H9 (cell line): ENCODE measurements at regions not wholly inside any gene's neighbourhood (a gene's known extent, or its start where the extent isn't known, plus 50 kb on each side); places are given as distances from the start of the nearest gene placed in this dataset.

Experiments used
- DNase-seq: peaks from one replicate; pipeline ENCODE4 v3.0.0-alpha.2; 2017
- H2AFZ ChIP-seq: one replicate; pipeline ENCODE4 v1.6.1; 2013; ENCODE audit warnings: mild to moderate bottlenecking, low read length, control low read depth, moderate library complexity
- H2AK5ac ChIP-seq: 2 replicates; pipeline ENCODE4 v1.6.1; 2013; ENCODE audit warnings: low read length, control low read depth, mixed read lengths; ENCODE audit not compliant: insufficient read length
- H2BK120ac ChIP-seq: one replicate; pipeline ENCODE4 v1.6.1; 2013; ENCODE audit warnings: low read depth, mild to moderate bottlenecking, low read length, control low read depth, inconsistent platforms; ENCODE audit not compliant: poor library complexity, severe bottlenecking
- H2BK12ac ChIP-seq: 2 replicates; pipeline ENCODE4 v1.6.1; 2013; ENCODE audit warnings: low read length, control low read depth, mixed read lengths, low read depth; ENCODE audit not compliant: insufficient read length
- H2BK15ac ChIP-seq: 2 replicates; pipeline ENCODE4 v1.6.1; 2013; ENCODE audit warnings: low read depth, low read length, control low read depth
- H2BK20ac ChIP-seq: one replicate; pipeline ENCODE4 v1.6.1; 2013; ENCODE audit warnings: low read depth, mild to moderate bottlenecking, low read length, control low read depth, inconsistent platforms; ENCODE audit not compliant: poor library complexity, severe bottlenecking
- H2BK5ac ChIP-seq: 2 replicates; pipeline ENCODE4 v1.6.1; 2013; ENCODE audit warnings: low read length, control low read depth, mixed read lengths; ENCODE audit not compliant: insufficient read length
- H3K14ac ChIP-seq: 2 replicates; pipeline ENCODE4 v1.6.1; 2013; ENCODE audit warnings: low read length, control low read depth; ENCODE audit not compliant: insufficient read depth
- H3K18ac ChIP-seq: 2 replicates; pipeline ENCODE4 v1.6.1; 2013; ENCODE audit warnings: low read depth, mild to moderate bottlenecking, mixed read lengths, low read length, control low read depth; ENCODE audit not compliant: insufficient read length
- H3K23ac ChIP-seq: 2 replicates; pipeline ENCODE4 v1.6.1; 2013; ENCODE audit warnings: low read length, control low read depth, mixed read lengths, low read depth; ENCODE audit not compliant: insufficient read length
- H3K23me2 ChIP-seq: 2 replicates; pipeline ENCODE4 v1.6.1; 2013; ENCODE audit warnings: low read depth, mild to moderate bottlenecking, mixed read lengths, low read length, control low read depth; ENCODE audit not compliant: insufficient read length, poor library complexity, severe bottlenecking
- H3K27ac ChIP-seq: 2 replicates; pipeline ENCODE4 v1.5.1; 2013; ENCODE audit warnings: low read length, control low read depth, mixed read lengths, low read depth; ENCODE audit not compliant: insufficient read length
- H3K27me3 ChIP-seq: 2 replicates; pipeline ENCODE4 v1.6.1; 2013; ENCODE audit warnings: low read length, control low read depth, inconsistent platforms; ENCODE audit not compliant: insufficient read depth
- H3K4ac ChIP-seq: 2 replicates; pipeline ENCODE4 v1.6.1; 2013; ENCODE audit warnings: low read depth, mild to moderate bottlenecking, control low read depth, inconsistent platforms, low read length, moderate library complexity
- H3K4me1 ChIP-seq: 2 replicates; pipeline ENCODE4 v1.6.1; 2013; ENCODE audit warnings: low read length, control low read depth, inconsistent platforms; ENCODE audit not compliant: insufficient read depth
- H3K4me2 ChIP-seq: 2 replicates; pipeline ENCODE4 v1.6.1; 2013; ENCODE audit warnings: low read length, control low read depth, mixed read lengths; ENCODE audit not compliant: insufficient read length, insufficient read depth
- H3K56ac ChIP-seq: 2 replicates; pipeline ENCODE4 v1.6.1; 2013; ENCODE audit warnings: low read depth, mild to moderate bottlenecking, mixed read lengths, low read length, control low read depth; ENCODE audit not compliant: insufficient read length
- H3K79me1 ChIP-seq: 2 replicates; pipeline ENCODE4 v1.6.1; 2013; ENCODE audit warnings: low read depth, mild to moderate bottlenecking, moderate library complexity, low read length, control low read depth, inconsistent platforms; ENCODE audit not compliant: insufficient read depth, poor library complexity, severe bottlenecking
- H3K79me2 ChIP-seq: 2 replicates; pipeline ENCODE4 v1.6.1; 2013; ENCODE audit warnings: low read length, control low read depth, inconsistent platforms; ENCODE audit not compliant: insufficient read depth
- H3K9ac ChIP-seq: 2 replicates; pipeline ENCODE4 v1.6.1; 2013; ENCODE audit warnings: low read length, control low read depth, mixed read lengths; ENCODE audit not compliant: insufficient read length; ENCODE audit errors: extremely low read depth
- H3K9me3 ChIP-seq: one replicate; pipeline ENCODE4 v1.6.1; 2013; ENCODE audit warnings: low read depth, low read length, inconsistent platforms; ENCODE audit not compliant: control insufficient read depth
- H3T11ph ChIP-seq: one replicate; pipeline ENCODE4 v1.6.1; 2013; ENCODE audit warnings: mild to moderate bottlenecking, low read length, control low read depth, inconsistent platforms
- H4K20me1 ChIP-seq: one replicate; pipeline ENCODE4 v1.6.1; 2013; ENCODE audit not compliant: control insufficient read depth, insufficient read length, insufficient read depth
- H4K5ac ChIP-seq: 2 replicates; pipeline ENCODE4 v1.6.1; 2013; ENCODE audit warnings: low read depth, mild to moderate bottlenecking, mixed read lengths, low read length, control low read depth; ENCODE audit not compliant: insufficient read length
- H4K8ac ChIP-seq: replicated peaks from 2 replicates; pipeline ENCODE4 v1.6.1; 2013; ENCODE audit warnings: low read length, control low read depth, mixed read lengths, low read depth; ENCODE audit not compliant: insufficient read length
- H4K91ac ChIP-seq: 2 replicates; pipeline ENCODE4 v1.6.1; 2013; ENCODE audit warnings: low read depth, mild to moderate bottlenecking, moderate library complexity, mixed read lengths, low read length, control low read depth; ENCODE audit not compliant: insufficient read length
- H3K27ac Mint-ChIP-seq, 3 experiments: 2 replicates in 2 of 3; 3 replicates in 1 of 3; pipeline ENCODE4 v1.8.0; 2020 to 2021; ENCODE audit warnings: mixed read lengths in 3 of 3, mild to moderate bottlenecking in 1 of 3, moderate library complexity in 1 of 3
- H3K27me3 Mint-ChIP-seq: 2 replicates; pipeline ENCODE4 v1.8.0; 2021; ENCODE audit warnings: low read depth, mild to moderate bottlenecking, moderate library complexity, mixed read lengths
- H3K36me3 Mint-ChIP-seq, 3 experiments: 2 replicates in 2 of 3; 3 replicates in 1 of 3; pipeline ENCODE4 v1.8.0; 2020 to 2021; ENCODE audit warnings: low read depth in 3 of 3, mixed read lengths in 3 of 3; ENCODE audit not compliant: insufficient read depth in 1 of 3
- H3K4me1 Mint-ChIP-seq, 2 experiments: 2 replicates each; pipeline ENCODE4 v1.8.0; 2020; ENCODE audit warnings: mixed read lengths in 2 of 2
- H3K4me3 Mint-ChIP-seq, 2 experiments: 2 replicates in 1 of 2; 3 replicates in 1 of 2; pipeline ENCODE4 v1.8.0; 2020 to 2021; ENCODE audit warnings: mild to moderate bottlenecking in 2 of 2, mixed read lengths in 2 of 2, moderate library complexity in 1 of 2
- H3K9me3 Mint-ChIP-seq, 2 experiments: 2 replicates in 1 of 2; 3 replicates in 1 of 2; pipeline ENCODE4 v1.8.0; 2020; ENCODE audit warnings: mild to moderate bottlenecking in 2 of 2, mixed read lengths in 2 of 2, moderate library complexity in 1 of 2
- CTCF ChIP-seq: fragments of 200-600 bp; sonication (generic); conservative IDR thresholded peaks from 3 replicates; pipeline ENCODE4 v1.8.0; 2021; ENCODE audit warnings: antibody characterized with exemption, mild to moderate bottlenecking
- WGBS: extraction: QIAGEN DNeasy Blood & Tissue Kit; methylation state at CpG from one replicate; pipeline ENCODE4 v1.1.7; 2013; ENCODE audit warnings: missing lambda C conversion rate, low lambda C conversion rate, mixed read lengths; ENCODE audit not compliant: insufficient read length; ENCODE audit errors: extremely low coverage; 5-methylcytosine and 5-hydroxymethylcytosine counted together

DNA sequence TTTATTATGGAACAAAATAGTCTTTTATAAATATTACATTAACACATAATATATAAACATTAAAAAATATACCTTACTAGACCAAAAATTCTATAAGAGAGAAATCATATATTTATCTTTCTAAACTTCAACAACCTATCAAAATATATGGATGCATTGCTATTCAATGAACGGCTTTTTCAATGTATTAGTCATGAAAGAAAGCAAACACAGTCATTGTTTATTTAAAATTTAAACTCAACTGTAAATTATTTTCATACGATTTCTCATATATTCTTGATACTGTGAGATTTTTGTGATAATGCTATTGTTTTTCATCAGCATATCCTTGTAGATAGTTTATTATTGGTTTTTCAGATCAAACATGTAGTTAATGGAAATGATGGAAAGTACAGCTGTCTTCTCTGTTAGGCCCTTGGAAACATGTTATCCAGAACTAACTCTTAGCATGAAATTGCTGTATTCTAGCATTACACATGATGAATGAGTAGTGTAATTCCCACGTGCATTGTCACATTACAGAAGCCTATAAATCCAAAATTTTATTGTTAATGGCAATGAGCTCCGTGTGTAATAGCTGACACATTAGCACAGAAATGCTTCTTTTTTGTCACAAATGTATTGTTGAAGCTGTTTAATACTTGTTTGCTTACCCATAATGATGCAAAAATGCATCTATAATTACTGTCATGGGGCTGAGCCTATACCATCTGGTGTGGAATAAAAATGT lies 1639.9 kb downstream of the SLITRK5 start:
- no peak overlapping the region for H2AK5ac ChIP-seq
- H2BK15ac ChIP-seq, result no peak overlapping the region
- no peak overlapping the region for H3K4ac ChIP-seq
- no peak overlapping the region for H3K18ac ChIP-seq
- H3K14ac ChIP-seq, result no peak overlapping the region
- no peak overlapping the region for H4K8ac ChIP-seq
- no peak overlapping the region for H3K4me3 Mint-ChIP-seq
- no peak overlapping the region for H2BK12ac ChIP-seq
- H4K5ac ChIP-seq, result no peak overlapping the region
- no peak overlapping the region for H3K56ac ChIP-seq
- TF ChIP-seq CTCF, result no peak
- no peaks in the 10 kb centered on the region for H3K4me1 Mint-ChIP-seq
- H2BK5ac ChIP-seq, result no peak overlapping the region
- WGBS, result no CpG with 5 or more reads among the region's 4 CpGs
- H4K91ac ChIP-seq, result no peak overlapping the region
- H3K9me3 Mint-ChIP-seq, result no peaks in the 10 kb centered on the region
- no peaks in the 10 kb centered on the region for H3K9me3 ChIP-seq
- H3K4me2 ChIP-seq, result no peak overlapping the region
- H3K79me2 ChIP-seq, result no peaks in the 10 kb centered on the region
- no peak overlapping the region for H3K23ac ChIP-seq
- H3K27ac Mint-ChIP-seq, result no peak overlapping the region
- H3K27ac ChIP-seq, result no peak overlapping the region
- no peak overlapping the region for H3K9ac ChIP-seq
- H3K79me1 ChIP-seq, result no peaks in the 10 kb centered on the region
- H2BK20ac ChIP-seq, result no peak overlapping the region
- H3K27me3 ChIP-seq, result no peaks in the 10 kb centered on the region
- H3K23me2 ChIP-seq, result no peaks in the 10 kb centered on the region
- H3T11ph ChIP-seq, result no peak overlapping the region
- H4K20me1 ChIP-seq, result no peaks in the 10 kb centered on the region
- no peaks in the 10 kb centered on the region for H3K27me3 Mint-ChIP-seq
- no peak for DNase-seq
- no peaks in the 10 kb centered on the region for H3K4me1 ChIP-seq
- H3K36me3 Mint-ChIP-seq, result no peaks in the 10 kb centered on the region
- no peak overlapping the region for H2AFZ ChIP-seq
- no peak overlapping the region for H2BK120ac ChIP-seq
